ENCODE measurements at regions not wholly inside any gene's neighbourhood (a gene's known extent, or its start where the extent isn't known, plus 50 kb on each side); places are given as distances from the start of the nearest gene placed in this dataset.

DNA sequence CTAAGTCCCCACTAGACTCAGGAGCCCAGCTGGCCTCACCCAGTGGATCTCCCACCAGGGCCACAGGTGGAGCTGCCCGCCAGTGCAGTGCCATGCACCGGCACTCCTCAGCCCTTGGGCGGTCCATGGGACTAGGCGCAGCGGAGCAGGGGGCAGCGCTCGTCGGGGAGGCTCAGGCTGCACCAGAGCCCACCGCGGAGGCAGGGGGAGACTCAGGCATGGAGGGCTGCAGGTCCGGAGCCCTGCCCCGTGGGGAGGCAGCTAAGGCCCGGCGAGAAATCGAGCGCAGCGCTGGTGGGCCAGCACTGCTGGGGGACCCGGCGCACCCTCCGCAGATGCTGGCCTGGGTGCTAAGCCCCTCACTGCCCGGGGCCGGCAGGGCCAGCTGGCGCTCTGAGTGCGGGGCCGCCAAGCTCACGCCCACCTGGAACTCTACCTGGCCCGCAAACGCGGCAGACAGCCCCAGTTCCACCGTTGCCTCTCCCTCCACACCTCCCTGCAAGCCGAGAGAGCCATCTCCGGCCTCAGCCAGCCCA, 1275.2 kb upstream of the CNTN5 start:
- TF ChIP-seq, protein P1, sequence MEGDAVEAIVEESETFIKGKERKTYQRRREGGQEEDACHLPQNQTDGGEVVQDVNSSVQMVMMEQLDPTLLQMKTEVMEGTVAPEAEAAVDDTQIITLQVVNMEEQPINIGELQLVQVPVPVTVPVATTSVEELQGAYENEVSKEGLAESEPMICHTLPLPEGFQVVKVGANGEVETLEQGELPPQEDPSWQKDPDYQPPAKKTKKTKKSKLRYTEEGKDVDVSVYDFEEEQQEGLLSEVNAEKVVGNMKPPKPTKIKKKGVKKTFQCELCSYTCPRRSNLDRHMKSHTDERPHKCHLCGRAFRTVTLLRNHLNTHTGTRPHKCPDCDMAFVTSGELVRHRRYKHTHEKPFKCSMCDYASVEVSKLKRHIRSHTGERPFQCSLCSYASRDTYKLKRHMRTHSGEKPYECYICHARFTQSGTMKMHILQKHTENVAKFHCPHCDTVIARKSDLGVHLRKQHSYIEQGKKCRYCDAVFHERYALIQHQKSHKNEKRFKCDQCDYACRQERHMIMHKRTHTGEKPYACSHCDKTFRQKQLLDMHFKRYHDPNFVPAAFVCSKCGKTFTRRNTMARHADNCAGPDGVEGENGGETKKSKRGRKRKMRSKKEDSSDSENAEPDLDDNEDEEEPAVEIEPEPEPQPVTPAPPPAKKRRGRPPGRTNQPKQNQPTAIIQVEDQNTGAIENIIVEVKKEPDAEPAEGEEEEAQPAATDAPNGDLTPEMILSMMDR (IDR thresholded peaks at IDR 0.05; ENCODE audit: low read depth, low read length) = no peak
- H3K4me1 ChIP-seq = no peaks in the 10 kb centered on the region
- no peaks in the 10 kb centered on the region for H3K9me3 ChIP-seq
- no peaks in the 10 kb centered on the region for H3K27me3 ChIP-seq
- DNase-seq = no peak
- H3K4me3 ChIP-seq (ENCODE audit: low read depth, low read length) = no peak overlapping the region
- H3K36me3 ChIP-seq = no peaks in the 10 kb centered on the region

DNA sequence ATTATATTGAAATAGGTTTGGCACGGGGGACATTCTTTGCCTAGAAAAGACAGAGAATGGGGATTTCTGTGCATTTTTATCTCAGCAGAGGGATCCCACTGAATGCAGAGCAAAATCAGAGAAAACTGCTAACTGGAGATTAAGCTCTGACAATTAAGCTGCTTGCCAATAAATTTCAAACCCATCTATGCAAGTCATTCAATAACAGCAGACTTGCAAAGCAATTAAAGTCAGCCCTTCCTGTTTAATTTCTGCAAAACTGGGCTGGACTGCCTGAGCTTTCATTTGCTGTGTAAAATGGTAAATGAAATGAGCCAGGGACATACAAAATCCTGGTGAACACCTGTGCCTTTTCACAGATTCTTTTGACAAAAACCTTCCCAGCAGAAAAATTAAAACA, 1273.9 kb upstream of the CNTN5 start:
- Histone ChIP-seq H3K4me1 (no peaks in the 10 kb centered on the region), H3K27me3 (no peaks in the 10 kb centered on the region), H3K9me3 (no peaks in the 10 kb centered on the region), H3K4me3 (ENCODE audit: low read depth, low read length) (no peak overlapping the region), H3K36me3 (no peaks in the 10 kb centered on the region)
- no peak for DNase-seq
- TF ChIP-seq, protein P1 (IDR thresholded peaks at IDR 0.05; ENCODE audit: low read depth, low read length) = no peak

DNA sequence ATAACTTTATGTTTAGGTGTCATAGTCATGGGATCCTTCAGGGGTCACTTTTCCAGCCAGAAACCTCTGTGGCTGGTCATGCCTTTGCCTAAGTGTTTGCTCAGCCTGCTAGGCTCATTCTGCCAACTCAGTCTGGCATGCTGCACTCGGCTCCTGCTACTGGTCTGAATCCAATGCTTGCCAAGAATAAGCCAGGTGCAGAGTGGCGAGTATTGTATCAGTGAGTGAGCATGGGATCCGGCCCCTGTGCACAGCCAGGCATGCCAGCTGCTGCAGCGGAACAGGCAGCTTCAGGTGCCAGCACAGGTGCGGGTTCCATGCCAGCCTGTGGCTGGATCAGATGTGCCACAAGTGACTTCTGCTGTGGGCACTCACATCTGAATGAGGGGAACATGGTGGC, 1269.3 kb upstream of the CNTN5 start:
- TF ChIP-seq, protein P1 (IDR thresholded peaks at IDR 0.05; ENCODE audit: low read depth, low read length) = no peak
- Histone ChIP-seq H3K4me1 (no peaks in the 10 kb centered on the region), H3K9me3 (no peaks in the 10 kb centered on the region), H3K36me3 (no peaks in the 10 kb centered on the region), H3K4me3 (ENCODE audit: low read depth, low read length) (no peak overlapping the region), H3K27me3 (no peaks in the 10 kb centered on the region)
- no peak for DNase-seq

- TF ChIP-seq, protein P1 (IDR thresholded peaks at IDR 0.05; ENCODE audit: low read depth, low read length) = no peak
- H3K4me1 ChIP-seq = no peaks in the 10 kb centered on the region
- no peak for DNase-seq
These were observed 1268.8 kb upstream of the CNTN5 start for GRCh38 chr11:97751952-97752351.

GRCh38 chr11:97754976-97755375, 1265.8 kb upstream of the CNTN5 start:
- Histone ChIP-seq H3K9me3 (no peaks in the 10 kb centered on the region), H3K4me1 (no peaks in the 10 kb centered on the region), H3K36me3 (no peaks in the 10 kb centered on the region), H3K4me3 (ENCODE audit: low read depth, low read length) (no peak overlapping the region), H3K27me3 (no peaks in the 10 kb centered on the region)
- TF ChIP-seq, protein P1 (IDR thresholded peaks at IDR 0.05; ENCODE audit: low read depth, low read length) = no peak
- no peak for DNase-seq

More at GRCh38 chr11:97751952-97752351, 1268.8 kb upstream of the CNTN5 start:
- H3K9me3 ChIP-seq = no peaks in the 10 kb centered on the region
- no peaks in the 10 kb centered on the region for H3K27me3 ChIP-seq
- H3K36me3 ChIP-seq = no peaks in the 10 kb centered on the region
- H3K4me3 ChIP-seq (ENCODE audit: low read depth, low read length) = no peak overlapping the region

DNA sequence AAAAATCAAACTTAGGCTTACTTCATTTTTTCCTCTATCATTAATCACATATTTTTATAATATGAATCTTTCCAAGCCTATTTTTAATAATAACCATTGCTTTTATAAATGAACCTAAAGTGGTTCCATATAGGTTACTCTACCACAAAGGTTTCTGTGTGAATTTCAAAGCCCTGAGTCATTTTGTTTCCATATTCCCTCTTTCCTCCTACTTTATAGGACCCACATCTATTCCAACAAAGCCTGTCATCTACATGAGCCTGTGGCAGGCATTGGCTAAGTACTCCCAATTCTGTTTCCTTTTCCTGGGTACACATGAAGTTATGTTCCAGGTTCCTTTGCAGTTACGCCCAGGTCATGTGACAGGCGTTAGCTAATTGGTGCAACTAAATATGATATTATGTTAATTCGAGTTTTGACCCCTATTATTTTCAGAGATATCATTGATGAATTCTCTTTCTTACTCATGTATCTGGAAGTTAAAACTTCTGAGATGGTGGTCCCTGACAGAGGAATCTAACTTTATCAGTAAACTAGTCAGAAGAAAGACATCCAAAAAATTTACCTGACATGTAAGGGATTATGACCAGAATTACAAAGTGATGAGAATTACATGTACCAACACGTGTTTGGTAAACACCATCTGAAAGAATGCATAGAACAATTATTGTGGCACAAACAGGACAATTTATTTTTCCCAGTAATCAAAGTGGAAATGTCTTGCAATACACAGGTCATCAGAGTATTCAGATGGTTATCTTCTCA, 1264.0 kb upstream of the CNTN5 start:
- H3K9me3 ChIP-seq = no peaks in the 10 kb centered on the region
- H3K4me1 ChIP-seq = no peaks in the 10 kb centered on the region
- H3K36me3 ChIP-seq = no peaks in the 10 kb centered on the region; the same call in 1 of the 2 replicates
- TF ChIP-seq, protein P1 (IDR thresholded peaks at IDR 0.05; ENCODE audit: low read depth, low read length) = no peak
- no peaks in the 10 kb centered on the region for H3K27me3 ChIP-seq
- DNase-seq = no peak
- H3K4me3 ChIP-seq (ENCODE audit: low read depth, low read length) = no peak overlapping the region

All from BE2C (cell line).